Upper lobe of left lung (tissue), 6 donors: ENCODE measurements at regions not wholly inside any gene's neighbourhood (a gene's known extent, or its start where the extent isn't known, plus 50 kb on each side); places are given as distances from the start of the nearest gene placed in this dataset.
A peak's percentile ranks its signal among the peaks of the same experiment; 100 is the strongest.

Source experiments
- ATAC-seq, 2 donors: fragments of 200-7000 bp; cut with Tn5 transposase; one replicate each; pipeline ENCODE4 v1.9.1; 2022; ENCODE audit warnings: mild to moderate bottlenecking in 2 of 2, moderate library complexity in 2 of 2; ENCODE audit not compliant: low FRiP score in 2 of 2
- DNase-seq, 2 donors: peaks; one replicate each; pipeline ENCODE4 v3.0.0-alpha.2; 2019 to 2020
- H3K27ac ChIP-seq, 4 donors: fragments of 200-600 bp; sonication (generic); one replicate each; pipeline ENCODE4 v1.5.1; 2016 to 2019
- H3K27me3 ChIP-seq, 4 donors: fragments of 200-600 bp; sonication (generic); one replicate each; pipeline ENCODE4 v1.5.1; 2017 to 2019
- H3K36me3 ChIP-seq, 4 donors: fragments of 200-600 bp; sonication (generic); one replicate each; pipeline ENCODE4 v1.5.1; 2016 to 2019
- H3K4me1 ChIP-seq, 4 donors: fragments of 200-600 bp; sonication (generic); one replicate each; pipeline ENCODE4 v1.5.1; 2018 to 2019
- H3K4me3 ChIP-seq, 4 donors: fragments of 200-600 bp; sonication (generic); one replicate each; pipeline ENCODE4 v1.5.1; 2017 to 2019; ENCODE audit warnings: mild to moderate bottlenecking in 2 of 4, moderate library complexity in 1 of 4
- H3K9me3 ChIP-seq, 4 donors: fragments of 200-600 bp; sonication (generic); one replicate each; pipeline ENCODE4 v1.5.1; 2018 to 2019
- CTCF ChIP-seq, 6 experiments: fragments of 450-650 bp in 4 of 6; fragments of 200-600 bp in 2 of 6; sonication (generic) in 2 of 6; IDR thresholded peaks; one replicate each; pipeline ENCODE4 v1.5.1; 2016 to 2019; ENCODE audit warnings: antibody characterized with exemption in 6 of 6
- EP300 ChIP-seq, 4 donors: sonication (generic); formaldehyde crosslinking; IDR thresholded peaks; one replicate each; pipeline ENCODE4 v1.5.1; 2017; ENCODE audit warnings: antibody characterized with exemption in 4 of 4, control low read depth in 2 of 4
- POLR2A ChIP-seq, 4 donors: fragments of 450-650 bp; IDR thresholded peaks; one replicate each; pipeline ENCODE4 v1.5.1; 2016 to 2017; ENCODE audit warnings: antibody characterized with exemption in 4 of 4, mild to moderate bottlenecking in 2 of 4
- POLR2AphosphoS5 ChIP-seq, 2 donors: sonication (generic); formaldehyde crosslinking; IDR thresholded peaks; one replicate each; pipeline ENCODE4 v1.5.1; 2017; ENCODE audit warnings: antibody characterized with exemption in 2 of 2
- WGBS, 2 donors: methylation state at CpG; one replicate each; pipeline ENCODE4 v1.1.5; 2017 to 2018; 5-methylcytosine and 5-hydroxymethylcytosine counted together
- donor health status: DM: no; HTN: no; CAD: no; lungs with moderate emphysema.
- donor health status: DM: no; HTN: yes; CAD: no; lungs with severe emphysema.

- Histone ChIP-seq H3K4me1 (peaks cover 0 to 4% (median 0%) of the 10 kb centered on the region in 4 donors), H3K9me3 (no peaks in the 10 kb centered on the region), H3K36me3 (no peaks in the 10 kb centered on the region), H3K4me3 (no peak overlapping the region), H3K27ac (no peak overlapping the region), H3K27me3 (no peaks in the 10 kb centered on the region)
- DNase-seq, result no peak
- WGBS, 2 donors, result 74 to 85% methylated on average over 6 to 7 of the region's 7 CpGs
- no peak for ATAC-seq
- TF ChIP-seq POLR2AphosphoS5 (IDR thresholded peaks at IDR 0.05) (no peak), POLR2A (IDR thresholded peaks at IDR 0.05) (no peak), EP300 (IDR thresholded peaks at IDR 0.05) (no peak), CTCF (IDR thresholded peaks at IDR 0.05) (no peak)
These were observed 206.1 kb downstream of the TLE3 start for GRCh38 chr15:69891606-69892005.

- Histone ChIP-seq H3K27ac (no peak overlapping the region), H3K9me3 (no peaks in the 10 kb centered on the region), H3K4me3 (no peak overlapping the region), H3K4me1 (peaks cover 0 to 4% (median 0%) of the 10 kb centered on the region in 4 donors), H3K27me3 (no peaks in the 10 kb centered on the region), H3K36me3 (no peaks in the 10 kb centered on the region)
- 70 to 71% methylated on average over 4 of the region's 4 CpGs for WGBS, 2 donors
- TF ChIP-seq POLR2AphosphoS5 (IDR thresholded peaks at IDR 0.05) (no peak), EP300 (IDR thresholded peaks at IDR 0.05) (no peak), POLR2A (IDR thresholded peaks at IDR 0.05) (no peak), CTCF (IDR thresholded peaks at IDR 0.05) (no peak)
- ATAC-seq (no peak), DNase-seq (no peak)
These were observed 205.4 kb downstream of the TLE3 start for GRCh38 chr15:69892351-69892750.

GRCh38 chr15:69893086-69893485 is 204.6 kb downstream of the TLE3 start:
- H3K4me3 ChIP-seq, result no peak overlapping the region
- H3K27ac ChIP-seq, result no peak overlapping the region
- DNase-seq, result no peak
- H3K27me3 ChIP-seq, result no peaks in the 10 kb centered on the region
- TF ChIP-seq POLR2A (IDR thresholded peaks at IDR 0.05) (no peak), EP300 (IDR thresholded peaks at IDR 0.05) (no peak)
- H3K36me3 ChIP-seq, result no peaks in the 10 kb centered on the region
- ATAC-seq, result no peak
- no peaks in the 10 kb centered on the region for H3K9me3 ChIP-seq
- H3K4me1 ChIP-seq, result peaks cover 0 to 4% (median 0%) of the 10 kb centered on the region in 4 donors
- 64 to 67% methylated on average over 2 of the region's 2 CpGs for WGBS, 2 donors

- Histone ChIP-seq H3K27ac (no peak overlapping the region), H3K36me3 (no peaks in the 10 kb centered on the region), H3K9me3 (no peaks in the 10 kb centered on the region), H3K4me3 (no peak overlapping the region), H3K4me1 (peaks cover 0 to 4% (median 0%) of the 10 kb centered on the region in 4 donors), H3K27me3 (no peaks in the 10 kb centered on the region)
- ATAC-seq (peak in 1 of 2 donors; percentile 83), DNase-seq (no peak)
- 56 to 62% methylated on average over 1 to 2 of the region's 2 CpGs for WGBS, 2 donors
- no peak for TF ChIP-seq POLR2AphosphoS5 (IDR thresholded peaks at IDR 0.05)
- no peak for TF ChIP-seq POLR2A (IDR thresholded peaks at IDR 0.05)
- TF ChIP-seq CTCF (IDR thresholded peaks at IDR 0.05), result no peak
- no peak for TF ChIP-seq EP300 (IDR thresholded peaks at IDR 0.05)
These were observed 203.9 kb downstream of the TLE3 start for GRCh38 chr15:69893863-69894262.

- Histone ChIP-seq H3K36me3 (no peaks in the 10 kb centered on the region), H3K9me3 (no peaks in the 10 kb centered on the region), H3K4me3 (no peak overlapping the region), H3K4me1 (peaks cover 0 to 4% (median 0%) of the 10 kb centered on the region in 4 donors), H3K27ac (no peak overlapping the region), H3K27me3 (no peaks in the 10 kb centered on the region)
- WGBS, 2 donors, result 84 to 87% methylated on average over 2 of the region's 2 CpGs
- no peak for ATAC-seq
- no peak for DNase-seq
- no peak for TF ChIP-seq EP300 (IDR thresholded peaks at IDR 0.05)
- no peak for TF ChIP-seq CTCF (IDR thresholded peaks at IDR 0.05)
- no peak for TF ChIP-seq POLR2AphosphoS5 (IDR thresholded peaks at IDR 0.05)
- no peak for TF ChIP-seq POLR2A (IDR thresholded peaks at IDR 0.05)
These were observed 202.5 kb downstream of the TLE3 start for GRCh38 chr15:69895202-69895601.
